22Rv1 (cell line): ENCODE measurements at regions not wholly inside any gene's neighbourhood (a gene's known extent, or its start where the extent isn't known, plus 50 kb on each side); places are given as distances from the start of the nearest gene placed in this dataset.

Source experiments
- CTCF ChIP-seq: fragments of 450-650 bp; IDR thresholded peaks from 2 replicates; pipeline ENCODE4 v1.5.1; 2017; ENCODE audit warnings: mild to moderate bottlenecking
- ZFX ChIP-seq: fragments of 450-650 bp; IDR thresholded peaks from 2 replicates; pipeline ENCODE4 v1.6.1; 2017; ENCODE audit warnings: antibody characterized with exemption, borderline replicate concordance

DNA sequence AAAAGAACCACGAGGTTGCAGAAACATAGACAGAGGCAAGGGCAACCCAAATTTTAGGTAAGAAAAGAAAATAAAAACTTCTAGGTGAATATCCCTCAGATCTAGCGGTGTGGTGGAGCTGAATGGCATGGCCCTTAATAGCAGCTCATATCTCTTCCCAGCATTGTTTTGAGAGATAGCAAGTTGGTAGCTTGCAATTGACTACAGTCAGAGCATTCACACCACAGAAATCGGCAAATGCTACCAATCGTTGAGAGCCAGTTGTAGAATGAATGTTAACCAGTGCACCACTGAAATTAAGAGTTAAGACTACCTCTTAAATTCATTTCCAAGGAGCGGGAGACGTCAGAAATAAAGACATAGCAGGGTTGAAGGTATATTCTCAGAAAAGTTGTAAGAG, 184.0 kb upstream of the KIT start:
- TF ChIP-seq CTCF (no peak), ZFX (no peak)
